SU-DHL-6 (cell line): ENCODE measurements at regions not wholly inside any gene's neighbourhood (a gene's known extent, or its start where the extent isn't known, plus 50 kb on each side); places are given as distances from the start of the nearest gene placed in this dataset.

Experiments
- H2AFZ ChIP-seq: fragments of 200-600 bp; sonication (generic); 2 replicates; pipeline ENCODE4 v1.6.1; 2014; ENCODE audit warnings: low read depth, mild to moderate bottlenecking, moderate library complexity, mixed read lengths, antibody characterized with exemption, low read length; ENCODE audit not compliant: severe bottlenecking
- H3F3A ChIP-seq: fragments of 200-600 bp; shearing (Covaris generic); 2 replicates; pipeline ENCODE4 v1.6.0; 2016; ENCODE audit warnings: antibody characterized with exemption, mild to moderate bottlenecking; ENCODE audit not compliant: insufficient read depth
- H3K27ac ChIP-seq: fragments of 200-600 bp; sonication (generic); 2 replicates; pipeline ENCODE4 v1.5.1; 2016; ENCODE audit warnings: low read depth, mild to moderate bottlenecking, low read length, moderate library complexity, mixed read lengths
- H3K27me3 ChIP-seq: fragments of 200-600 bp; sonication (generic), shearing (Covaris generic); 2 replicates; pipeline ENCODE4 v1.6.0; 2014; ENCODE audit warnings: mild to moderate bottlenecking, low read length
- H3K36me3 ChIP-seq: fragments of 200-600 bp; sonication (generic); 2 replicates; pipeline ENCODE4 v1.6.1; 2014; ENCODE audit warnings: mild to moderate bottlenecking, low read length, mixed read lengths
- H3K4me2 ChIP-seq: fragments of 300-600, 200-600 bp; shearing (Covaris generic), sonication (generic); 2 replicates; pipeline ENCODE4 v1.6.0; 2014; ENCODE audit warnings: low read length, low read depth, mild to moderate bottlenecking; ENCODE audit not compliant: poor library complexity, severe bottlenecking
- H3K4me3 ChIP-seq: fragments of 200-600 bp; sonication (generic); 2 replicates; pipeline ENCODE4 v1.5.1; 2014; ENCODE audit warnings: antibody characterized with exemption, low read length, mild to moderate bottlenecking, mixed read lengths; ENCODE audit not compliant: insufficient read depth, poor library complexity, severe bottlenecking
- H3K79me2 ChIP-seq: fragments of 200-600 bp; sonication (generic); 2 replicates; pipeline ENCODE4 v1.6.1; 2014; ENCODE audit warnings: mild to moderate bottlenecking, low read length, moderate library complexity; ENCODE audit not compliant: insufficient read depth
- H3K9ac ChIP-seq: fragments of 200-600 bp; sonication (generic); 2 replicates; pipeline ENCODE4 v1.7.0; 2014; ENCODE audit warnings: mild to moderate bottlenecking, low read length
- H3K9me2 ChIP-seq: fragments of 200-600 bp; sonication (generic); replicated peaks from 2 replicates; pipeline ENCODE4 v1.6.1; 2014; ENCODE audit warnings: low read length; ENCODE audit not compliant: insufficient read depth
- H3K9me3 ChIP-seq: fragments of 200-600 bp; sonication (generic); 2 replicates; pipeline ENCODE4 v1.6.1; 2014; ENCODE audit warnings: low read length, mixed read lengths; ENCODE audit not compliant: insufficient read depth
- H4K20me1 ChIP-seq: fragments of 200-600 bp; sonication (generic); 2 replicates; pipeline ENCODE4 v1.6.1; 2014; ENCODE audit warnings: low read depth, mild to moderate bottlenecking, antibody characterized with exemption, low read length, moderate library complexity, mixed read lengths
- EZH2phosphoT487 ChIP-seq: fragments of 200-600 bp; sonication (generic), shearing (Covaris generic); conservative IDR thresholded peaks from 2 replicates; pipeline ENCODE4 v1.6.1; 2018; ENCODE audit warnings: mild to moderate bottlenecking, antibody characterized with exemption, low read length, moderate library complexity, mixed read lengths
- TF ChIP-seq, protein P1 (sequence below): fragments of 200-600 bp; sonication (generic); IDR thresholded peaks from one replicate; pipeline ENCODE4 v1.5.1; 2017; ENCODE audit warnings: antibody characterized with exemption, mild to moderate bottlenecking, low read length, moderate library complexity; ENCODE audit not compliant: insufficient read depth, poor library complexity, severe bottlenecking

- Histone ChIP-seq H3K9ac (no peak overlapping the region), H2AFZ (no peak overlapping the region), H4K20me1 (no peaks in the 10 kb centered on the region), H3K27ac (no peak overlapping the region), H3K9me2 (no peaks in the 10 kb centered on the region), H3K27me3 (no peaks in the 10 kb centered on the region), H3F3A (no peaks in the 10 kb centered on the region; the same call in 1 of the 2 replicates), H3K4me3 (no peak overlapping the region), H3K79me2 (no peaks in the 10 kb centered on the region), H3K4me2 (no peak overlapping the region), H3K9me3 (no peaks in the 10 kb centered on the region), H3K36me3 (peaks cover 31% of the 10 kb centered on the region; the same call in 1 of the 2 replicates)
- no peak for TF ChIP-seq EZH2phosphoT487
- TF ChIP-seq, protein P1, sequence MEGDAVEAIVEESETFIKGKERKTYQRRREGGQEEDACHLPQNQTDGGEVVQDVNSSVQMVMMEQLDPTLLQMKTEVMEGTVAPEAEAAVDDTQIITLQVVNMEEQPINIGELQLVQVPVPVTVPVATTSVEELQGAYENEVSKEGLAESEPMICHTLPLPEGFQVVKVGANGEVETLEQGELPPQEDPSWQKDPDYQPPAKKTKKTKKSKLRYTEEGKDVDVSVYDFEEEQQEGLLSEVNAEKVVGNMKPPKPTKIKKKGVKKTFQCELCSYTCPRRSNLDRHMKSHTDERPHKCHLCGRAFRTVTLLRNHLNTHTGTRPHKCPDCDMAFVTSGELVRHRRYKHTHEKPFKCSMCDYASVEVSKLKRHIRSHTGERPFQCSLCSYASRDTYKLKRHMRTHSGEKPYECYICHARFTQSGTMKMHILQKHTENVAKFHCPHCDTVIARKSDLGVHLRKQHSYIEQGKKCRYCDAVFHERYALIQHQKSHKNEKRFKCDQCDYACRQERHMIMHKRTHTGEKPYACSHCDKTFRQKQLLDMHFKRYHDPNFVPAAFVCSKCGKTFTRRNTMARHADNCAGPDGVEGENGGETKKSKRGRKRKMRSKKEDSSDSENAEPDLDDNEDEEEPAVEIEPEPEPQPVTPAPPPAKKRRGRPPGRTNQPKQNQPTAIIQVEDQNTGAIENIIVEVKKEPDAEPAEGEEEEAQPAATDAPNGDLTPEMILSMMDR, result no peak
Measured at GRCh38 chr1:219993554-219994433, 52.5 kb downstream of the EPRS1 start.

GRCh38 chr1:219991919-219992318 lies 54.4 kb downstream of the EPRS1 start:
- Histone ChIP-seq H3K9ac (no peak overlapping the region), H2AFZ (no peak overlapping the region), H3K4me3 (no peak overlapping the region), H3K36me3 (peaks cover 34% of the 10 kb centered on the region), H3K27me3 (no peaks in the 10 kb centered on the region), H3K27ac (no peak overlapping the region), H3K9me3 (no peaks in the 10 kb centered on the region), H3F3A (no peaks in the 10 kb centered on the region; the same call in 1 of the 2 replicates), H4K20me1 (no peaks in the 10 kb centered on the region), H3K79me2 (no peaks in the 10 kb centered on the region), H3K9me2 (no peaks in the 10 kb centered on the region), H3K4me2 (no peak overlapping the region)
- TF ChIP-seq, protein P1, result no peak
- no peak for TF ChIP-seq EZH2phosphoT487

DNA sequence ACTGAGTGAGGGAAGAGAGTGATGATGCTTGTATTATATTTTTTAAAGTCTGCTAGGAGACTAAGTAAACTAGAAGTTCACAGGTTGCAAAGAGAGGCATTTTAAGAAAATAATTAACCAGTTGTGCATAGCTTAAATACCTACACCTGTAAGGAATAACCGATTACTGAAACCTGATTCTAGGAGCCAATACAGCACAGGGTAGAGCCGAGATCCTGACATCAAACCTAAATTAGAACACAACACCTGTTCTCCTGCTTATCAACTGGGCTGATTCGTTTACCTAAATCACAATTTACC lies 54.8 kb downstream of the EPRS1 start:
- H3F3A ChIP-seq, result no peaks in the 10 kb centered on the region; the same call in 1 of the 2 replicates
- no peaks in the 10 kb centered on the region for H3K9me2 ChIP-seq
- no peaks in the 10 kb centered on the region for H4K20me1 ChIP-seq
- H3K4me3 ChIP-seq, result no peak overlapping the region
- H3K27ac ChIP-seq, result no peak overlapping the region
- no peak overlapping the region for H3K4me2 ChIP-seq
- no peaks in the 10 kb centered on the region for H3K27me3 ChIP-seq
- no peak overlapping the region for H2AFZ ChIP-seq
- no peaks in the 10 kb centered on the region for H3K9me3 ChIP-seq
- H3K79me2 ChIP-seq, result no peaks in the 10 kb centered on the region
- no peak for TF ChIP-seq EZH2phosphoT487
- TF ChIP-seq, protein P1, result no peak
- peaks cover 35% of the 10 kb centered on the region for H3K36me3 ChIP-seq
- no peak overlapping the region for H3K9ac ChIP-seq
